CD14-positive monocyte (primary cell): ENCODE measurements at regions not wholly inside any gene's neighbourhood (a gene's known extent, or its start where the extent isn't known, plus 50 kb on each side); places are given as distances from the start of the nearest gene placed in this dataset.

Source experiments
- DNase-seq, 3 donors: peaks; one replicate each; pipeline ENCODE4 v3.0.0-alpha.2; 2011 to 2022
- H2AFZ ChIP-seq: 2 replicates; pipeline ENCODE4 v1.6.0; 2012; ENCODE audit warnings: mild to moderate bottlenecking, low read depth, low read length, inconsistent platforms; ENCODE audit not compliant: insufficient read depth, poor library complexity, severe bottlenecking
- H3K27ac ChIP-seq, 2 donors: 1 replicate in 1 of 2; 2 replicates in 1 of 2; pipeline ENCODE4 v1.5.1; 2012 to 2013; ENCODE audit warnings: low read length in 2 of 2, control low read depth in 1 of 2, inconsistent platforms in 1 of 2, low read depth in 1 of 2, mild to moderate bottlenecking in 1 of 2
- H3K27me3 ChIP-seq, 2 donors: one replicate each; pipeline versions ENCODE4 v1.6.0 to v1.6.1; 2011 to 2013; ENCODE audit warnings: low read length in 2 of 2; ENCODE audit not compliant: control insufficient read depth in 2 of 2, insufficient read depth in 2 of 2
- H3K36me3 ChIP-seq, 2 donors: replicated peaks in 1 of 2; 1 replicate in 1 of 2; 2 replicates in 1 of 2; pipeline versions ENCODE4 v1.5.1 to v1.6.1; 2012 to 2013; ENCODE audit warnings: low read length in 2 of 2, control low read depth in 1 of 2, inconsistent platforms in 1 of 2, mild to moderate bottlenecking in 1 of 2; ENCODE audit not compliant: insufficient read depth in 2 of 2, control insufficient read depth in 1 of 2
- H3K4me1 ChIP-seq, 2 donors: 1 replicate in 1 of 2; 2 replicates in 1 of 2; pipeline versions ENCODE4 v1.5.1 to v1.6.1; 2012 to 2013; ENCODE audit warnings: low read length in 2 of 2, control low read depth in 1 of 2, inconsistent platforms in 1 of 2, mild to moderate bottlenecking in 1 of 2, moderate library complexity in 1 of 2; ENCODE audit not compliant: insufficient read depth in 2 of 2, control insufficient read depth in 1 of 2
- H3K4me2 ChIP-seq: replicated peaks from 2 replicates; pipeline ENCODE3; 2012; ENCODE audit warnings: low read length, moderate library complexity, mild to moderate bottlenecking; ENCODE audit not compliant: poor library complexity, severe bottlenecking; ENCODE audit errors: extremely low read depth
- H3K4me3 ChIP-seq, 3 experiments: fragments of 200-600 bp in 1 of 3; sonication (generic) in 1 of 3; replicated peaks in 1 of 3; 1 replicate in 2 of 3; 2 replicates in 1 of 3; pipeline ENCODE4 v1.5.1; 2011 to 2013; ENCODE audit warnings: low read length in 3 of 3, mild to moderate bottlenecking in 3 of 3, control low read depth in 2 of 3, low read depth in 2 of 3, inconsistent platforms in 1 of 3, moderate library complexity in 1 of 3
- H3K79me2 ChIP-seq: 2 replicates; pipeline ENCODE4 v1.6.0; 2012; ENCODE audit warnings: mild to moderate bottlenecking, control low read depth, inconsistent platforms, low read length, moderate library complexity; ENCODE audit not compliant: insufficient read depth
- H3K9ac ChIP-seq: 2 replicates; pipeline ENCODE4 v1.6.0; 2017; ENCODE audit warnings: low read length, mild to moderate bottlenecking; ENCODE audit not compliant: insufficient read depth, poor library complexity, severe bottlenecking
- H3K9me3 ChIP-seq, 2 donors: replicated peaks in 1 of 2; 1 replicate in 1 of 2; 2 replicates in 1 of 2; pipeline versions ENCODE4 v1.5.1 to v1.6.1; 2012 to 2013; ENCODE audit warnings: low read length in 2 of 2, control low read depth in 1 of 2; ENCODE audit not compliant: control insufficient read depth in 1 of 2, insufficient read depth in 1 of 2
- H4K20me1 ChIP-seq: 2 replicates; pipeline ENCODE4 v1.6.0; 2012; ENCODE audit warnings: mild to moderate bottlenecking, low read length, control low read depth, moderate library complexity; ENCODE audit not compliant: insufficient read depth
- H3K27ac Mint-ChIP-seq, 7 donors: one replicate each; pipeline ENCODE4 v1.8.0; 2020; ENCODE audit warnings: mild to moderate bottlenecking in 7 of 7, mixed read lengths in 7 of 7, moderate library complexity in 6 of 7, inconsistent platforms in 2 of 7
- H3K27me3 Mint-ChIP-seq, 3 donors: one replicate each; pipeline ENCODE4 v1.8.0; 2021 to 2022; ENCODE audit warnings: low read depth in 3 of 3, mild to moderate bottlenecking in 3 of 3, mixed read lengths in 3 of 3, moderate library complexity in 3 of 3, inconsistent platforms in 1 of 3
- H3K36me3 Mint-ChIP-seq, 2 donors: one replicate each; pipeline ENCODE4 v1.8.0; 2020; ENCODE audit warnings: mixed read lengths in 2 of 2, inconsistent platforms in 1 of 2, mild to moderate bottlenecking in 1 of 2
- H3K4me1 Mint-ChIP-seq: one replicate; pipeline ENCODE4 v1.8.0; 2020; ENCODE audit warnings: mild to moderate bottlenecking, mixed read lengths
- H3K4me3 Mint-ChIP-seq, 2 donors: one replicate each; pipeline ENCODE4 v1.8.0; 2020; ENCODE audit warnings: mild to moderate bottlenecking in 2 of 2, mixed read lengths in 2 of 2, moderate library complexity in 1 of 2
- H3K9me3 Mint-ChIP-seq, 7 donors: one replicate each; pipeline ENCODE4 v1.8.0; 2020 to 2022; ENCODE audit warnings: mixed read lengths in 7 of 7, mild to moderate bottlenecking in 6 of 7, moderate library complexity in 6 of 7, inconsistent platforms in 2 of 7
- WGBS: methylation state at CpG from one replicate; pipeline ENCODE4 v1.1.5; 2013; ENCODE audit warnings: missing lambda C conversion rate; ENCODE audit not compliant: insufficient coverage; 5-methylcytosine and 5-hydroxymethylcytosine counted together
- intact Hi-C, 2 donors: fragments of 100-400 bp; cut with micrococcal nuclease; formaldehyde crosslinking; loops; one replicate each; pipeline versions ENCODE4 v1.15.0 to v1.15.1; 2023
- TF ChIP-seq, protein P1 (sequence below): fragments of 200-600 bp; IDR thresholded peaks from one replicate; pipeline ENCODE4 v1.8.0; 2022; ENCODE audit warnings: antibody characterized with exemption, mild to moderate bottlenecking

DNA sequence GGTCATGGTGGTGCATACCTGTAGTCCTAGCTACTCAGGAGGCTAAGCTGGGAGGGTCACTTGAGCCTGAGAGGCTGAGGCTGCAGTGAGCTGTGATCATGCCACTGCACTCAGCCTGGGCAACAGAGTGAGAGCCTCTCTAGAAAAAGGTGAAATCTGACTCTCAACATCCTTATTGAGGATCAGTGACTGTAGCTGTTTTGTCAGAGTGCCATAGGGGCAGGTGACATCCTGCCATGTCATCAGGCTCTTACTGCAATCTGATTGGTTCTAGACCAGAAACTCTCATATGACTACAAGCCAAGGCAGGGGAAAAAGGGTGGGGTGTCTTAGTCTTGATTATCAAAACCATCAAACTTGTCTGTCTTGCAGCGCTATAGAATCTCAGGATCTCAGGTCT is 62.8 kb upstream of the NGF start:
- Histone ChIP-seq H3K27me3 (no peaks in the 10 kb centered on the region), H3K4me2 (no peak overlapping the region), H2AFZ (no peak overlapping the region), H3K36me3 (no peaks in the 10 kb centered on the region), H4K20me1 (no peaks in the 10 kb centered on the region), H3K4me1 (no peaks in the 10 kb centered on the region), H3K27ac (no peak overlapping the region), H3K9ac (no peak overlapping the region), H3K4me3 (no peak overlapping the region), H3K79me2 (no peaks in the 10 kb centered on the region), H3K9me3 (no peaks in the 10 kb centered on the region)
- WGBS: no CpG with 5 or more reads among the region's 1 CpG
- Mint-ChIP-seq H3K4me3 (no peak overlapping the region), H3K36me3 (no peaks in the 10 kb centered on the region), H3K9me3 (peaks cover 0 to 6% (median 0%) of the 10 kb centered on the region in 7 donors), H3K27ac (no peak overlapping the region), H3K27me3 (peaks cover 1 to 3% (median 2%) of the 10 kb centered on the region in 3 donors), H3K4me1 (no peaks in the 10 kb centered on the region)
- TF ChIP-seq, protein P1, sequence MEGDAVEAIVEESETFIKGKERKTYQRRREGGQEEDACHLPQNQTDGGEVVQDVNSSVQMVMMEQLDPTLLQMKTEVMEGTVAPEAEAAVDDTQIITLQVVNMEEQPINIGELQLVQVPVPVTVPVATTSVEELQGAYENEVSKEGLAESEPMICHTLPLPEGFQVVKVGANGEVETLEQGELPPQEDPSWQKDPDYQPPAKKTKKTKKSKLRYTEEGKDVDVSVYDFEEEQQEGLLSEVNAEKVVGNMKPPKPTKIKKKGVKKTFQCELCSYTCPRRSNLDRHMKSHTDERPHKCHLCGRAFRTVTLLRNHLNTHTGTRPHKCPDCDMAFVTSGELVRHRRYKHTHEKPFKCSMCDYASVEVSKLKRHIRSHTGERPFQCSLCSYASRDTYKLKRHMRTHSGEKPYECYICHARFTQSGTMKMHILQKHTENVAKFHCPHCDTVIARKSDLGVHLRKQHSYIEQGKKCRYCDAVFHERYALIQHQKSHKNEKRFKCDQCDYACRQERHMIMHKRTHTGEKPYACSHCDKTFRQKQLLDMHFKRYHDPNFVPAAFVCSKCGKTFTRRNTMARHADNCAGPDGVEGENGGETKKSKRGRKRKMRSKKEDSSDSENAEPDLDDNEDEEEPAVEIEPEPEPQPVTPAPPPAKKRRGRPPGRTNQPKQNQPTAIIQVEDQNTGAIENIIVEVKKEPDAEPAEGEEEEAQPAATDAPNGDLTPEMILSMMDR: no peak
- intact Hi-C loops: no loop called here
- no peak for DNase-seq

DNA sequence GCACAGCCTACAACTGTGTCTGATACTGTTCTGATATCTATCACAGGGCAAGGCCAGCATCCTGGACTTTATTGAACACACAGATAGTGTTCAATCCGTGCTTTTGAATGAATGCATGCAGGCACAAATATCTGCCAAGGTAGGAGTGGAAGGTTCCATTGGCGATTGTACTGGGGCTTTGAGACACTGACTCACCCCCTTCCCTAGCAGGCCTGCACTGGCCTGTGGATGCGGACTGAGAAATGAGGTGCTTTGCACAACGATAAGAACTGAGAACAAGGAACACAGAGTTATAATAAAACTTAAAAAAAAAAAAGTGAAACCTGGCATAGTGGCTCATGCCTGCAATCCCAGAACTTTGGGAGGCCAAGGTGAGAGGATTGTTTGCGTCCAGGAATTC is 62.4 kb upstream of the NGF start:
- H2AFZ ChIP-seq: no peak overlapping the region
- H3K4me1 Mint-ChIP-seq: no peaks in the 10 kb centered on the region
- no peak overlapping the region for H3K9ac ChIP-seq
- H3K4me3 ChIP-seq: no peak overlapping the region
- peaks cover 1 to 3% (median 2%) of the 10 kb centered on the region in 3 donors for H3K27me3 Mint-ChIP-seq
- DNase-seq: no peak
- H3K4me1 ChIP-seq: no peaks in the 10 kb centered on the region
- no peaks in the 10 kb centered on the region for H3K36me3 ChIP-seq
- no peaks in the 10 kb centered on the region for H3K9me3 ChIP-seq
- H3K9me3 Mint-ChIP-seq: peaks cover 0 to 6% (median 0%) of the 10 kb centered on the region in 7 donors
- no peak overlapping the region for H3K27ac ChIP-seq
- TF ChIP-seq, protein P1: no peak
- H3K4me3 Mint-ChIP-seq: no peak overlapping the region
- no peak overlapping the region for H3K4me2 ChIP-seq
- H3K79me2 ChIP-seq: no peaks in the 10 kb centered on the region
- intact Hi-C loops: no loop called here
- H4K20me1 ChIP-seq: no peaks in the 10 kb centered on the region
- no peaks in the 10 kb centered on the region for H3K36me3 Mint-ChIP-seq
- H3K27me3 ChIP-seq: no peaks in the 10 kb centered on the region
- no CpG with 5 or more reads among the region's 5 CpGs for WGBS
- H3K27ac Mint-ChIP-seq: no peak overlapping the region
